HCT116 (cell line): ENCODE measurements at regions not wholly inside any gene's neighbourhood (a gene's known extent, or its start where the extent isn't known, plus 50 kb on each side); places are given as distances from the start of the nearest gene placed in this dataset.

ENCODE experiments used
- ATAC-seq: fragments of 200-7000 bp; cut with Tn5 transposase; 2 replicates; pipeline ENCODE4 v1.9.1; 2020; ENCODE audit warnings: mild to moderate bottlenecking, moderate library complexity
- BruUV-seq: library from RNA; stranded (reverse); fragments of 400-500 nt; replicated peaks from 2 replicates; lab custom pipeline; 2021; lab: Mats Ljungman, UMichigan
- CTCF ChIA-PET: fragments of 300-600 bp; sonication (Branson Sonifier 250); formaldehyde crosslinking; loops from one replicate; lab custom pipeline; 2021; ENCODE audit warnings: antibody characterized with exemption; lab: Charles Lee
- POLR2A ChIA-PET: fragments of 300-600, 350-600 bp; sonication (Branson Sonifier 250); formaldehyde crosslinking; loops from one replicate; lab custom pipeline; 2021; ENCODE audit warnings: antibody characterized with exemption; lab: Charles Lee
- RAD21 ChIA-PET, 2 experiments: fragments of 300-600 bp; sonication (Branson Sonifier 250); formaldehyde crosslinking; loops; one replicate each; lab custom pipeline; 2023; ENCODE audit warnings: low total read pairs in 2 of 2; ENCODE audit not compliant: uncharacterized antibody in 2 of 2, unreplicated experiment in 2 of 2, low non-redundant PET in 1 of 2; lab: Charles Lee
- DNase-seq: peaks from one replicate; pipeline ENCODE4 v3.0.0-alpha.2; 2010; ENCODE audit warnings: low read depth, low spot score
- H2AFZ ChIP-seq: fragments of 200-600 bp; shearing (Covaris generic), sonication (generic); 2 replicates; pipeline ENCODE4 v1.6.1; 2017; ENCODE audit warnings: low read depth, mixed run types, mixed read lengths, antibody characterized with exemption, low read length; ENCODE audit not compliant: poor library complexity, severe bottlenecking
- H3K27ac ChIP-seq: 2 replicates; pipeline ENCODE4 v1.5.1; 2012; ENCODE audit warnings: low read depth, low read length
- H3K27me3 ChIP-seq: fragments of 200-600 bp; sonication (generic); 2 replicates; pipeline ENCODE4 v1.6.1; 2016; ENCODE audit warnings: mixed run types, low read length, mixed read lengths; ENCODE audit not compliant: insufficient read depth
- H3K36me3 ChIP-seq, 2 experiments: fragments of 200-500 bp in 1 of 2; fragments of 200-600 bp in 1 of 2; sonication (Bioruptor generic) in 1 of 2; sonication (generic) in 1 of 2; 2 replicates each; pipeline versions ENCODE4 v1.5.1 to v1.6.1; 2014 to 2016; ENCODE audit warnings: low read length in 2 of 2, inconsistent platforms in 1 of 2, mixed read lengths in 1 of 2, mixed run types in 1 of 2; ENCODE audit not compliant: insufficient read depth in 2 of 2, control insufficient read depth in 1 of 2
- H3K4me1 ChIP-seq, 2 experiments: fragments of 200-600 bp in 1 of 2; sonication (generic) in 1 of 2; 2 replicates each; pipeline versions ENCODE4 v1.5.1 to v1.6.1; 2012 to 2017; ENCODE audit warnings: low read length in 2 of 2, inconsistent platforms in 1 of 2, mild to moderate bottlenecking in 1 of 2, mixed read lengths in 1 of 2, mixed run types in 1 of 2, moderate library complexity in 1 of 2; ENCODE audit not compliant: insufficient read depth in 2 of 2, control insufficient read depth in 1 of 2
- H3K4me2 ChIP-seq: fragments of 200-600 bp; sonication (generic); 2 replicates; pipeline ENCODE4 v1.6.1; 2017; ENCODE audit warnings: mixed run types, low read length, mixed read lengths
- H3K4me3 ChIP-seq, 2 experiments: fragments of 200-600 bp in 1 of 2; sonication (generic) in 1 of 2; replicated peaks in 1 of 2; 2 replicates each; pipeline ENCODE4 v1.5.1; 2011 to 2016; ENCODE audit warnings: low read length in 2 of 2, control low read depth in 1 of 2, low read depth in 1 of 2, mild to moderate bottlenecking in 1 of 2, mixed read lengths in 1 of 2, mixed run types in 1 of 2
- H3K79me2 ChIP-seq: fragments of 200-600 bp; sonication (generic); 2 replicates; pipeline ENCODE4 v1.6.1; 2017; ENCODE audit warnings: mild to moderate bottlenecking, mixed run types, low read length, moderate library complexity, mixed read lengths; ENCODE audit not compliant: insufficient read depth
- H3K9ac ChIP-seq: fragments of 200-600 bp; sonication (generic); 2 replicates; pipeline ENCODE4 v1.6.1; 2016; ENCODE audit warnings: low read length, mixed read lengths
- H3K9me2 ChIP-seq: fragments of 200-600 bp; sonication (generic), shearing (Covaris generic); 2 replicates; pipeline ENCODE4 v1.6.1; 2017; ENCODE audit warnings: mixed run types, mild to moderate bottlenecking, moderate library complexity; ENCODE audit not compliant: insufficient read depth
- H3K9me3 ChIP-seq, 2 experiments: fragments of 200-500 bp in 1 of 2; fragments of 200-600 bp in 1 of 2; sonication (Bioruptor generic) in 1 of 2; sonication (generic) in 1 of 2; 2 replicates each; pipeline ENCODE4 v1.6.1; 2014 to 2017; ENCODE audit warnings: low read length in 2 of 2, mixed read lengths in 2 of 2, inconsistent platforms in 1 of 2, low read depth in 1 of 2, mild to moderate bottlenecking in 1 of 2, mixed run types in 1 of 2, moderate library complexity in 1 of 2; ENCODE audit not compliant: control insufficient read depth in 1 of 2, insufficient read depth in 1 of 2
- H4K20me1 ChIP-seq: fragments of 200-600 bp; sonication (generic), shearing (Covaris generic); 2 replicates; pipeline ENCODE4 v1.6.1; 2017; ENCODE audit warnings: mixed run types, mild to moderate bottlenecking, moderate library complexity; ENCODE audit not compliant: insufficient read depth
- CBX3 ChIP-seq: IDR thresholded peaks from 2 replicates; pipeline ENCODE4 v1.6.1; 2012; ENCODE audit warnings: low read depth
- CEBPB ChIP-seq: IDR thresholded peaks from 2 replicates; pipeline ENCODE4 v1.6.1; 2012; ENCODE audit warnings: low read depth
- EZH2phosphoT487 ChIP-seq: fragments of 200-600 bp; IDR thresholded peaks from 2 replicates; pipeline ENCODE4 v1.6.1; 2018; ENCODE audit warnings: antibody characterized with exemption, borderline replicate concordance
- FOSL1 ChIP-seq: IDR thresholded peaks from 2 replicates; pipeline ENCODE4 v1.6.1; 2012; ENCODE audit warnings: low read depth
- TCF7L2 ChIP-seq: IDR thresholded peaks from 2 replicates; pipeline ENCODE4 v1.7.0; 2011; ENCODE audit warnings: borderline replicate concordance, inconsistent platforms; ENCODE audit not compliant: insufficient read depth, insufficient read length; ENCODE audit errors: extremely low read depth
- ZFX ChIP-seq: fragments of 450-650 bp; IDR thresholded peaks from 2 replicates; pipeline ENCODE4 v1.6.1; 2017
- intact Hi-C: fragments of 100-400 bp; cut with micrococcal nuclease; formaldehyde crosslinking; loops from 2 replicates; pipeline ENCODE4 v1.10.0; 2022
- TF ChIP-seq, protein P1 (sequence below), 3 experiments: fragments of 200-600 bp in 1 of 3; sonication (generic) in 1 of 3; IDR thresholded peaks in 2 of 3; conservative IDR thresholded peaks in 1 of 3; 2 replicates each; pipeline ENCODE4 v1.5.1; 2012 to 2017; ENCODE audit warnings: low read depth in 2 of 3, low read length in 2 of 3, antibody characterized with exemption in 1 of 3, borderline replicate concordance in 1 of 3, control low read depth in 1 of 3, mild to moderate bottlenecking in 1 of 3, mixed read lengths in 1 of 3, mixed run types in 1 of 3, moderate library complexity in 1 of 3; ENCODE audit not compliant: insufficient read depth in 1 of 3
- TF ChIP-seq, protein P2 (sequence below): IDR thresholded peaks from 2 replicates; pipeline ENCODE4 v1.6.1; 2011; ENCODE audit warnings: mild to moderate bottlenecking, low read length, moderate library complexity; ENCODE audit not compliant: insufficient replicate concordance; ENCODE audit errors: extremely low read depth
- TF ChIP-seq, protein P3 (sequence below): IDR thresholded peaks from 2 replicates; pipeline ENCODE4 v1.6.1; 2012

DNA sequence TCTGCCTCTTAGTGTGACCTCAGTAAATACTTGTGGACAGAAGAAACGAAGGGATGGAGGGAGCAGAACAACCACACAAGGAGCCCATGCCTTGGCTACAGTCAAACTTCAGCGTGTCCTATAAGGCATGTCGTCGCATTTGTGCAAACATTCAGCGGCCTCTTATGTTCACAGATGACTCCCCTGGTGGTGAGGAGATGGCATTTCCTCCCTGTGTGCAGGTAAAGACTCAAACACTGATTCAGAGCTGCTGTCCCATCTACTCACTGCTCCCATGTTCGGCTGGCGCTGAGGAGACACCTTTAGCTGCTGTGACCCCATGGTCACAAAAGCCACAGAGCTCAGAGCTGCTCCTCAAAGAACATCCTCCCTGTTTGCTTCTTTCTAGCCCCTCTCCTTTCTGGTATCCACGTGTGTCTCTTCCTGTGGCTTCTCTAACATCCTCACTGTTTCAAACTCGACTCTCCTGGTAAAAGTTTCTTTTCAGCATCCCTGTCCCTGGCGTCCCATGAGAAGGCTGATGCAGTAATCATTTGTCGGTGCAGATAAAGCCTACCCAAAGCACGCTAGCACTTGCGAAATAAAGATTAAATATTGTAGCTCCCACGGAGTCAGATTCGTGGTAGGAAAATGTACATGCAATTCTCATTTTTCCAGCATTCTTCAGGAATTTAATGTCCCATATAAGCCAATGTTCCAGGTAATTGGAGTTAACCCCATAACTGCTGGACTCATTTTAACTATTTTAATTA, 124.9 kb upstream of the NEBL start:
- CTCF ChIA-PET = interaction anchor here (0.9 kb wide), 2 partner anchors 8 to 13 kb away, joined by 3 read pairs; no protein-coding TSS in a partner anchor
- no peak overlapping the region for H3K27ac ChIP-seq
- no peaks in the 10 kb centered on the region for H4K20me1 ChIP-seq
- no peaks in the 10 kb centered on the region for H3K9me2 ChIP-seq
- no peak overlapping the region for H3K9ac ChIP-seq
- no TSS peak for BruUV-seq
- no peaks in the 10 kb centered on the region for H3K79me2 ChIP-seq
- RAD21 ChIA-PET = no interaction called here
- DNase-seq = no peak
- H3K4me1 ChIP-seq = no peaks in the 10 kb centered on the region
- H2AFZ ChIP-seq = no peak overlapping the region
- H3K4me2 ChIP-seq = no peak overlapping the region
- no peaks in the 10 kb centered on the region for H3K27me3 ChIP-seq
- no peak overlapping the region for H3K4me3 ChIP-seq
- H3K36me3 ChIP-seq = no peaks in the 10 kb centered on the region
- POLR2A ChIA-PET = no interaction called here
- intact Hi-C loops = no loop called here
- peak; percentile 68 for ATAC-seq
- TF ChIP-seq EZH2phosphoT487 = no peak
- TF ChIP-seq FOSL1 = no peak
- TF ChIP-seq, protein P1, sequence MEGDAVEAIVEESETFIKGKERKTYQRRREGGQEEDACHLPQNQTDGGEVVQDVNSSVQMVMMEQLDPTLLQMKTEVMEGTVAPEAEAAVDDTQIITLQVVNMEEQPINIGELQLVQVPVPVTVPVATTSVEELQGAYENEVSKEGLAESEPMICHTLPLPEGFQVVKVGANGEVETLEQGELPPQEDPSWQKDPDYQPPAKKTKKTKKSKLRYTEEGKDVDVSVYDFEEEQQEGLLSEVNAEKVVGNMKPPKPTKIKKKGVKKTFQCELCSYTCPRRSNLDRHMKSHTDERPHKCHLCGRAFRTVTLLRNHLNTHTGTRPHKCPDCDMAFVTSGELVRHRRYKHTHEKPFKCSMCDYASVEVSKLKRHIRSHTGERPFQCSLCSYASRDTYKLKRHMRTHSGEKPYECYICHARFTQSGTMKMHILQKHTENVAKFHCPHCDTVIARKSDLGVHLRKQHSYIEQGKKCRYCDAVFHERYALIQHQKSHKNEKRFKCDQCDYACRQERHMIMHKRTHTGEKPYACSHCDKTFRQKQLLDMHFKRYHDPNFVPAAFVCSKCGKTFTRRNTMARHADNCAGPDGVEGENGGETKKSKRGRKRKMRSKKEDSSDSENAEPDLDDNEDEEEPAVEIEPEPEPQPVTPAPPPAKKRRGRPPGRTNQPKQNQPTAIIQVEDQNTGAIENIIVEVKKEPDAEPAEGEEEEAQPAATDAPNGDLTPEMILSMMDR (IDR thresholded peaks at IDR 0.05 in 2 of 3, conservative IDR thresholded peaks at IDR 0.05 in 1 of 3; ENCODE audit: borderline replicate concordance in 1 of 3, insufficient read depth in 1 of 3, low read depth in 2 of 3, low read length in 2 of 3) = peak in 2 of 3 experiments; percentile 40 to 51; a peak in 4 of 6 replicates
- no peaks in the 10 kb centered on the region for H3K9me3 ChIP-seq

DNA sequence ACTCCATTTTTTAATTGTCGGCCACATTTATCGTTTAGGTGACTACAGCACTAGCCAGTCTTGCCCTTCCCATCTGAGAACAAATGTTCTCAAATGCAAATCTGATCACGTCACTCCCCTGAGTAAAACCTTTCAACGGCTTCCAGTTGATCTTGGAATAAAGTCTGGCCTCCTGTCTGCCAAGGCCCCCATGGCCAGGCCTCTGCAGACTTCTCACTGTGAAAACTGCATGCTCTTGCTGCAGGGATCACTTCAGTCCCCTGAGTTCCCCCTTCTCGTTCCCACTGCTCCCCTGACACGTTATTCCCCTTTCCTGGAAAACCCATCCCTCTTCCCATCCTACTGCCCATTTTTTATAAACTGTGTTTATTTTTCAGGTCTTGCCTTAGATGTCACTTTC, 124.1 kb upstream of the NEBL start:
- no peaks in the 10 kb centered on the region for H3K27me3 ChIP-seq
- no peak overlapping the region for H3K4me3 ChIP-seq
- no TSS peak for BruUV-seq
- ChIA-PET RAD21 (no interaction called here), POLR2A (no interaction called here), CTCF (no interaction called here)
- no peak overlapping the region for H3K9ac ChIP-seq
- ATAC-seq = no peak
- H2AFZ ChIP-seq = no peak overlapping the region
- TF ChIP-seq, protein P2, sequence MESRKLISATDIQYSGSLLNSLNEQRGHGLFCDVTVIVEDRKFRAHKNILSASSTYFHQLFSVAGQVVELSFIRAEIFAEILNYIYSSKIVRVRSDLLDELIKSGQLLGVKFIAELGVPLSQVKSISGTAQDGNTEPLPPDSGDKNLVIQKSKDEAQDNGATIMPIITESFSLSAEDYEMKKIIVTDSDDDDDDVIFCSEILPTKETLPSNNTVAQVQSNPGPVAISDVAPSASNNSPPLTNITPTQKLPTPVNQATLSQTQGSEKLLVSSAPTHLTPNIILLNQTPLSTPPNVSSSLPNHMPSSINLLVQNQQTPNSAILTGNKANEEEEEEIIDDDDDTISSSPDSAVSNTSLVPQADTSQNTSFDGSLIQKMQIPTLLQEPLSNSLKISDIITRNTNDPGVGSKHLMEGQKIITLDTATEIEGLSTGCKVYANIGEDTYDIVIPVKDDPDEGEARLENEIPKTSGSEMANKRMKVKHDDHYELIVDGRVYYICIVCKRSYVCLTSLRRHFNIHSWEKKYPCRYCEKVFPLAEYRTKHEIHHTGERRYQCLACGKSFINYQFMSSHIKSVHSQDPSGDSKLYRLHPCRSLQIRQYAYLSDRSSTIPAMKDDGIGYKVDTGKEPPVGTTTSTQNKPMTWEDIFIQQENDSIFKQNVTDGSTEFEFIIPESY = no peak
- TF ChIP-seq ZFX (no peak), CBX3 (no peak), TCF7L2 (no peak), CEBPB (no peak)
- TF ChIP-seq, protein P3, sequence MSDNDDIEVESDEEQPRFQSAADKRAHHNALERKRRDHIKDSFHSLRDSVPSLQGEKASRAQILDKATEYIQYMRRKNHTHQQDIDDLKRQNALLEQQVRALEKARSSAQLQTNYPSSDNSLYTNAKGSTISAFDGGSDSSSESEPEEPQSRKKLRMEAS = no peak
- no peaks in the 10 kb centered on the region for H4K20me1 ChIP-seq
- no peak overlapping the region for H3K27ac ChIP-seq
- no peaks in the 10 kb centered on the region for H3K36me3 ChIP-seq
- no peaks in the 10 kb centered on the region for H3K79me2 ChIP-seq
- H3K4me1 ChIP-seq = no peaks in the 10 kb centered on the region
- intact Hi-C loops = no loop called here
- H3K9me2 ChIP-seq = no peaks in the 10 kb centered on the region
- DNase-seq = no peak
- H3K9me3 ChIP-seq = no peaks in the 10 kb centered on the region
- no peak overlapping the region for H3K4me2 ChIP-seq
